Glutamatergic neuron (in vitro differentiated cells): ENCODE measurements at regions not wholly inside any gene's neighbourhood (a gene's known extent, or its start where the extent isn't known, plus 50 kb on each side); places are given as distances from the start of the nearest gene placed in this dataset.

Experiments
- DNase-seq: peaks from one replicate; pipeline ENCODE4 v3.0.0; 2022
- H3K27ac Mint-ChIP-seq: one replicate; pipeline ENCODE4 v1.8.0; 2020; ENCODE audit warnings: mild to moderate bottlenecking, mixed read lengths, inconsistent platforms; ENCODE audit not compliant: unreplicated experiment
- H3K27me3 Mint-ChIP-seq: one replicate; pipeline ENCODE4 v1.8.0; 2020; ENCODE audit warnings: mild to moderate bottlenecking, moderate library complexity, mixed read lengths, inconsistent platforms; ENCODE audit not compliant: unreplicated experiment
- H3K36me3 Mint-ChIP-seq: one replicate; pipeline ENCODE4 v1.8.0; 2020; ENCODE audit warnings: mild to moderate bottlenecking, mixed read lengths, inconsistent platforms; ENCODE audit not compliant: unreplicated experiment
- H3K4me1 Mint-ChIP-seq: one replicate; pipeline ENCODE4 v1.8.0; 2020; ENCODE audit warnings: mild to moderate bottlenecking, low read depth, mixed read lengths, inconsistent platforms; ENCODE audit not compliant: unreplicated experiment
- H3K4me3 Mint-ChIP-seq: one replicate; pipeline ENCODE4 v1.8.0; 2020; ENCODE audit warnings: mild to moderate bottlenecking, mixed read lengths, inconsistent platforms; ENCODE audit not compliant: unreplicated experiment
- H3K9me3 Mint-ChIP-seq: one replicate; pipeline ENCODE4 v1.8.0; 2020; ENCODE audit warnings: mild to moderate bottlenecking, moderate library complexity, mixed read lengths, inconsistent platforms; ENCODE audit not compliant: unreplicated experiment
- TF ChIP-seq, protein P1 (sequence below): fragments of 200-600 bp; sonication (generic); IDR thresholded peaks from one replicate; pipeline ENCODE4 v1.5.0; 2021; ENCODE audit not compliant: partially characterized antibody, unreplicated experiment

DNA sequence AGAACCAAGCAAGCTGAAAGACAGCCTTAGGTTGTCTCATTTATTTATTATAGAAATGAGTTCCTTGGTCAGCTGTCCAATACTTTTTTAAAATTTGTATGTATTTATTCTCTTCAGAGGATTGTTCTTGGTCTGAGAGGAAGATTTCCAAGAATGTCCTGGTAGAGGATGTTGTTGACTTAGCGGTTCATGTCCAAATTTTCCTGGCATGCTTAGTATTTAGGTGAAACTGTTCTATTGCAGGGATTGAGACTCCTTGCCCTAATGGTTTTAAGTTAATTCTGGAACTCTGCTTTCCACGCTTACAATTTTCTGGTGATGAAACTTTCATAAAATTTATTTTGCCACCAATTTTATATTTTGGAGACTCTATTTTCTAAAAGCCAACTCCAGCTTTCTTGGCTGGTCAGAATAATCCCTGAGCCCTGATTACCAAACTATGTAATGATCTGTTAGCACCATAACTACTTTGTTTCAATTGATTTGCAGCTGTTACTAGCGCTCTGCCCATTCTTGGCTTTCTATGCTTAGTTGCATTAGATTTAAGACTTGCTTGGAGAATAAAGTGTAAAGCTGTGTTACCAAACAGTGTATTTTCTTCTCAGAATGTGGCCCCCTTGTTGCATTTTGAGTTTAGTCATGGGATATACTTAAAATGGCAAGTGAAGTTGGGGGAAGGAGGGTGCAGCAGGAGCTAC is 1868.8 kb upstream of the CELF4 start:
- no peak overlapping the region for H3K4me3 Mint-ChIP-seq
- DNase-seq = no peak

DNA sequence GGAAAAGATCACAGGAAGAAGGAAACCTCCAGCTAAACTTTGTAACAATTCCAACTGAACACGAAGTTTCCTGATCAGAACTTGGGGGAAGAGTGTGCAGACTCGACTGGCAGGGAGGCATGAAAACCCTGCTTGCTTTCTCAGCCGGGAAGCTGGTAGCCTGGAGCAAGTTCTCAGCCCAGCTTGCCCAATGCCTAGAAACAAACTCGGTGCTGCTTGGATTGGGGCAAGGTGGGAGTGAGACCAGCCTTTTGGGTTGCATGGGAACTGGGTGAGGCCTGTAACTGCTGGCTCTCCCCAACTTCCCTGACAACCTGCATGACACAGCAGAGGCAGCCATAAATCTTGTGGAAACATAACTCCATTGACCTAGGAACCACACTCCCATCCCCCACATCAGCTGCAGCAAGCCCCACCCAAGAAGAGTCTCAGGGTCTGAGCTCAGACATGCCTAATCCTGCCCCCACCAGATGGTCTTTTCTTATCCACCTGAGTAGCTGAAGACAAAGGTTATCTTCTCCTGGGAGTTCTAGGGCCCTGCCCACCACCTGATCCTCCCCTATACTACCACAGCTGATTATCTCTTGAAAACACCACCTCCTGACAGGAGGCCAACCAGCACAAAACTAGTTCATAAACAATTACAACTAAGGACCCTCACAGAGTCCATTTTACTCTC is 1859.7 kb upstream of the CELF4 start:
- Mint-ChIP-seq H3K4me1 (no peaks in the 10 kb centered on the region), H3K27ac (no peak overlapping the region), H3K36me3 (no peaks in the 10 kb centered on the region), H3K4me3 (no peak overlapping the region), H3K9me3 (no peaks in the 10 kb centered on the region), H3K27me3 (peaks cover 2% of the 10 kb centered on the region)
- TF ChIP-seq, protein P1, sequence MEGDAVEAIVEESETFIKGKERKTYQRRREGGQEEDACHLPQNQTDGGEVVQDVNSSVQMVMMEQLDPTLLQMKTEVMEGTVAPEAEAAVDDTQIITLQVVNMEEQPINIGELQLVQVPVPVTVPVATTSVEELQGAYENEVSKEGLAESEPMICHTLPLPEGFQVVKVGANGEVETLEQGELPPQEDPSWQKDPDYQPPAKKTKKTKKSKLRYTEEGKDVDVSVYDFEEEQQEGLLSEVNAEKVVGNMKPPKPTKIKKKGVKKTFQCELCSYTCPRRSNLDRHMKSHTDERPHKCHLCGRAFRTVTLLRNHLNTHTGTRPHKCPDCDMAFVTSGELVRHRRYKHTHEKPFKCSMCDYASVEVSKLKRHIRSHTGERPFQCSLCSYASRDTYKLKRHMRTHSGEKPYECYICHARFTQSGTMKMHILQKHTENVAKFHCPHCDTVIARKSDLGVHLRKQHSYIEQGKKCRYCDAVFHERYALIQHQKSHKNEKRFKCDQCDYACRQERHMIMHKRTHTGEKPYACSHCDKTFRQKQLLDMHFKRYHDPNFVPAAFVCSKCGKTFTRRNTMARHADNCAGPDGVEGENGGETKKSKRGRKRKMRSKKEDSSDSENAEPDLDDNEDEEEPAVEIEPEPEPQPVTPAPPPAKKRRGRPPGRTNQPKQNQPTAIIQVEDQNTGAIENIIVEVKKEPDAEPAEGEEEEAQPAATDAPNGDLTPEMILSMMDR = no peak
- no peak for DNase-seq

More for the DNA sequence above, 1868.8 kb upstream of the CELF4 start:
- H3K27ac Mint-ChIP-seq = no peak overlapping the region
- H3K36me3 Mint-ChIP-seq = no peaks in the 10 kb centered on the region
- TF ChIP-seq, protein P1 = no peak
- H3K9me3 Mint-ChIP-seq = no peaks in the 10 kb centered on the region
- H3K27me3 Mint-ChIP-seq = no peaks in the 10 kb centered on the region
- H3K4me1 Mint-ChIP-seq = no peaks in the 10 kb centered on the region

DNA sequence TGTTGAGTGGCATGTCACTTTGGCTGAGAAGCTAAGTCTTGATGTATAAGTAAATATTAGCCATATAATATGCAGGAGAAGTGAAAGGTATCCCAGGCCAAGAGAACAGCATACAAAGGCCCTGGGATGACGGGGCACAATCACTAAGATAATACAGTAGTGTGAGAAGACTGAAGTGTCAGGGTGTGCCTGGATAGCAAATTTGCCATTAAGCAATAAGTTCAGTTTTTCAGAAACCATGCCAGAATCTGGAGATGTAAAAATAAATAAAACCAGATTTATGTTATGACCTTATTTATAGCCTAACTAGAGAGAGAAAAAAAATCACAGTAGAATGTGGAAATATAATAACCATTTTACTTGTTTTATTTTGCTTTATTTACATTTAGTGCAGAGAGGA is 1858.7 kb upstream of the CELF4 start:
- H3K36me3 Mint-ChIP-seq = no peaks in the 10 kb centered on the region
- no peak for DNase-seq
- H3K9me3 Mint-ChIP-seq = no peaks in the 10 kb centered on the region
- no peak overlapping the region for H3K27ac Mint-ChIP-seq
- H3K4me1 Mint-ChIP-seq = no peaks in the 10 kb centered on the region
- peaks cover 2% of the 10 kb centered on the region for H3K27me3 Mint-ChIP-seq
- no peak overlapping the region for H3K4me3 Mint-ChIP-seq
- TF ChIP-seq, protein P1 = no peak

DNA sequence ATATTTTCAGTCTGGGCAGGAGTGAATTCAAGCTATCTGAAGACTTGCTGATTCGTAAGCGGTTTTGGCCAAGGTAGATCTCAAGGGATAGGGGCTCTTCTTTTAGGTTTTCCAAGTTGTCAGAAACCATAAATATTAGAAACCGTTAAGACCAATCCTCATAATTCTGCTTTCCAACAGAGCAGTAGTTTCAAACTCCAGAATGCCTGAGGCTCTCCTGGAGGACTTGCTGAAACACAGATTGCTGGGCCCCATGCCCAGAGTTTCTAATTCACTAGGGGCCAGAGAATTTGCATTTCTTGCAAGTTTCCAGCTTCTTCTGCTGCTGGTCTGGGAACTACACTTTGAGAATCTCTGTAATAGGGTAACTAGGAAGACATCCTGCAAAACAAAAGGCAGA is 1855.7 kb upstream of the CELF4 start:
- no peak overlapping the region for H3K27ac Mint-ChIP-seq
- H3K4me1 Mint-ChIP-seq = no peaks in the 10 kb centered on the region
- H3K36me3 Mint-ChIP-seq = no peaks in the 10 kb centered on the region
- no peaks in the 10 kb centered on the region for H3K9me3 Mint-ChIP-seq
- no peak for DNase-seq
- H3K27me3 Mint-ChIP-seq = peaks cover 2% of the 10 kb centered on the region
- TF ChIP-seq, protein P1 = no peak
- H3K4me3 Mint-ChIP-seq = no peak overlapping the region

DNA sequence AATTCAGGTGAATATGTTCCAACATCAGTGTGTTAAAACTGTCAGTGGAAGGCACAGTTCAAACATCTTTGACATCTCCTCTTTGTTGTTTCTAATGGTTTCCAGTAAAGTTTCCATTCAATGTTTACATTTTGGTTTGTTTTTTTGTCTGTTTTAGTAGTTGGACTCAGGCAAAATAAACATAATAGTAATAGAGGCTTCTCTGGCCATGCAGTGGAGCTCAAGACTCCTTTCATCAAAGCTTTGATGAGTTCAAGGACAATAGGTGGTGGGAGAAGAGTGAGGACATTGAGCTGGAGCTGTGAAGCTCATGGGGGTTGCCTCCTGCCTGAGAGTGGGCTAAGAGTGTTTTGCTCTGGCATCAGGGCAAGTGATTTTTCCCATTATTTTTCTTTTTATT is 1853.7 kb upstream of the CELF4 start:
- no peak overlapping the region for H3K4me3 Mint-ChIP-seq
- no peaks in the 10 kb centered on the region for H3K36me3 Mint-ChIP-seq

More for the DNA sequence above, 1853.7 kb upstream of the CELF4 start:
- Mint-ChIP-seq H3K27ac (no peak overlapping the region), H3K9me3 (no peaks in the 10 kb centered on the region), H3K4me1 (no peaks in the 10 kb centered on the region), H3K27me3 (no peaks in the 10 kb centered on the region)
- TF ChIP-seq, protein P1 = no peak
- no peak for DNase-seq
